Activated naive CD4-positive, alpha-beta T cell (primary cell): ENCODE measurements at regions not wholly inside any gene's neighbourhood (a gene's known extent, or its start where the extent isn't known, plus 50 kb on each side); places are given as distances from the start of the nearest gene placed in this dataset.

Source experiments
- DNase-seq, 4 experiments: peaks; one replicate each; lab custom pipeline; 2025; lab: John Stamatoyannopoulos, UW

DNA sequence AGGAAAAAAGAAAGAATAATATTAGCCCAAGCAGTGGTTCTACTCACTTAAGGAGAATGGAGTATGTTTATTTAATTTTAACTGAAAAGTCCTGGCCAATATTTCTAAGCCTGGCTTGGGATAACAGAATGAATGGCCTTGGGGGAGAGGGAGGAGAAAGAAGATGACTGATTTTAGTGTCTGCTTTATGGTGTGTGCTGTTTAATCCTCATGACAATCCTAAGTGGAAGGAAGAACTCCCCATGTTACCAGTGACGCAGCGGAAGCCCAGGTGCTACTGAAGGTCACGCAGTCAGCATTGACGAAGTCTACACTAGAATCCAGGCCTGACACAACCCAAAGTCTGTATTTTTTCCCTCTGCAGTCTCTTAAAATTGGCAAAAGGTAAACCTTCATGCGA, 50.5 kb downstream of the PALM2AKAP2 start:
- no peak for DNase-seq

DNA sequence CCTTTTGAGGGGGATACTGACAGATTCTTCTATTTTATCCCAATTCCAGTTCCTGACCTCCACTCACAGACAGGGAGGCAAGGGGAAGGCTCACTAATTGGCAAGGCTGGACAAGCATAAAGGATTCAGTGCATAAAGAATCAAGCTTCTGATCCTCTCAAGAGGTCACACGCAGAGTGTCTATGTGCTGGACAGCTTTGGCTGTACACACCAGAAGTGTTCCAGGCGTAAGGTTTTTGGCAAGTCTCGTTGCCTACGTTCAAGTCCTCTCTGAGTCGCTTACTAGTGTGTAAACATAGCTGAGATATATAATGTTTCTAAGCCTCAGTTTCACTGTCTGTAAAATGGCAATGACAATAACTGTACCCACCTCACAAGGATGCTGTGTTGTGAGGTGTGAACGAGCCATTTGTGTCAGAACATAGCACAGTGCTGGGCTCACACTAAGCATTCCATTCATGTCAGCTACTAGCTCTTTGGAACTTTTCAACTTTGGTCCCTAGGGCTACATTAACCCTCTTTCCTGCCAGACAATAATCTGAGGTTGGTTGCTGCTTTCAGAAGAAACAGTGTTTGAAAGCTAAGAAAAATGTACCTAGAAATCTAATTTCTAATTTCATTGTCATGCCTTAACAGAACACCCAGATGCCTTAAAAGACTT, 52.1 kb downstream of the PALM2AKAP2 start:
- no peak for DNase-seq

DNA sequence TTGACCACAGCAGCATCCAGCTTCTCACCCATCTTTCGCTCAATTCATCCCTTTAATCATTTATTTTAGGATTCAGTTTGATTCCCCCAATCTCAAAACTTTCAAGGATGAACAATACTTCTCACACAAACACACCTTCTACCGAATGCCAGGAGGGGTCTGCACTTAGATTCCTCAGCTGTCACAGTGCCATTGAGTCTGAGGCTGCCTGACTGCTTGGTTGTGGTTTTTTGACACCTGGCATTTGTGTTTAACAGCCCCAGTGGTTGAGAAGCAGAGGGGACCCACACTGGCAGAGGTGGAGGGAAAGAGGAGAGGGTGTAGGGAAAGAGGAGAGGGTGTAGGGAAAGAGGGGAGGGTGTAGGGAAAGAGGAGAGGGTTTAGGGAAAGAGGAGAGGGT, 54.9 kb downstream of the PALM2AKAP2 start:
- DNase-seq = no peak

DNA sequence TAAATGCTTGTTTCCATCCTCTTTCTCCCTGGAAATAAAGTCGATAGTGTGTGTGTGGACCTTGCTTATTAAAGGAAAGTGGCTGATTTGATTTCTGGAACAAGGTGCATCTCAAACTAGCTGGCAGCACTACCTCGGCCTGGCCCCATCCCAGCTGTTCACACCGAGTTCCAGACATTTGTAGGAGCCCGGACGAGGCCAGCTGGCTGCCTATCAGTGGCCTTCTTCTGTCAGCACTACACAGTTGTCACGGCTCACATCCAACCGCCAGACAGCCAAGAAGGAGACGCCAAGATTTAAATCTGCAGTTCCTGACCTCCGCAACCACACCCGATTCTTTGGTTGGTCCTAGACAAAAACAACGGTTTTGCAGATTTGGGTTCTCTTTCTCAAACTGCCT, 63.6 kb downstream of the PALM2AKAP2 start:
- DNase-seq = no peak

DNA sequence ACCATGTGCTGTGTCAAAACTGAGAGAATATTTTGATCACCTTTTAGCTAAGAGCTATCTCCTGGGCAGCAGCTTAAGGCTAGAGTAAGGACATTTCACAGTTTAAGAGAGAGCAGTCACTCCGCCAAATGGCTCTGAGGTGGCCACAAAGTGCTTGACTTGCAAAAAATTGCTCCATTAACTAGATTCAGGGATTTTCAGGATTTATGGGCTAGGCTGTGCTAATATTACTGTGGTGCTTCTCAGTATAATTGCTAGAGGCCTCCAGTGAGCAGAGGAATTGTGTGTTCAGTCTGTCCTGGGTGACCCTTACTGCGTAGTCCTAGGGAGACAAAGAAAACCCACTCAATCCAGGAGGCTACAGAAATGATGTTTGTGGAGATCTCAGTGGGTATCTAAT, 65.2 kb downstream of the PALM2AKAP2 start:
- DNase-seq = no peak

DNA sequence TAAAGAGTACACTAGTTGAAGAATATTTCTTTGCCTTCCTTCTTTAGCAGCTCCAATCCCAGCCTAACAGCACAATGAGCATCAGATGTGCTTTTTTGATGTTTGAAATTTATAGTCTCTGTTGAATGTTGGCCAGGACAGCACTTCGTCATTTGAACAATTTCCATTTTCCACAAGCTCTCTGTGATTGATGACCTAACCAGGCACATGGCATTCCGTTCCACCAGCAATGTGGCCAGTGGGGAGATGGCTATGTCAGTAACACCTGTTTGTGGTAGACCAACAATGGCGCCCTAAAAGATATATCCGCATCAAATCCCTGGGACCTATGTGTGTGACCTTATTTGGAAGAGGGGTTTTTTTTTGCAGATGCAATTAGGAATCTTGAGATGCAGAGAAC, 66.8 kb downstream of the PALM2AKAP2 start:
- DNase-seq = no peak

DNA sequence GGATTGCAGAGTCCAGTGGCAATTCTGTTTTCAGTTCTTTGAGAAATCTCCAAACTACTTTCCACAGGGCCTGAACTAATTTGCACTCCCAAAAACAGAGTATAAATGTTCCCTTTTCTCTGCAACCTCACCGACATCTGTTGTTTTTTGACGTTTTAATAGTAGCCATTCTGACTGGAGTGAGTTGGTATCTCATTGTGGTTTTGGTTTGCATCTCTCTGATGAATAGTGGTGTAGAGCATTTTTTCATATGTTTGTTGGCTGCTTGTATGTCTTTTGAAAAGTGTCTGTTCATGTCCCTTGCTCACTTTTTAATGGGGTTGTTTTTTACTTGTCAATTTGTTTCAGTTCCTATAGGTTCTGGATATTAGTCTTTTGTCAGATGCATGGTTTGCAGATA, 72.6 kb downstream of the PALM2AKAP2 start:
- no peak for DNase-seq

DNA sequence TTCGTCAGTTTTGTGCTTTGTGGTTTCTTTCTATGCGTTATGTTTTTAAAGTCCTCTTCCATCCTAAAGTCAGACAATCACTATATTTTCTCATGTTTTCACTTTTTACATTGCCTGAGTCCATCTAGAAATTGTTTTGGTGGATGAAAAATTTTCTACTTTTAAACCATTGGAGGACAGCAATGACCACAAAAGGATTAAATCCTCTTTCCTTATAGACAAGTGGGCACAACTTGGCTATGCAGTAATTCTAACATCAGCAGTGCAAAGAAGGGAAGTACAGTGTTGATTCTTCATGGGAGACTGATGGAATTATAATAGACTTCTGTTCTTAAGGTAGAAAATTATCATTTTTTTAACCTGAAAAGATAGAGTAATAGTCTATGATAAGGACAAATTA, 75.5 kb downstream of the PALM2AKAP2 start:
- DNase-seq = no peak

DNA sequence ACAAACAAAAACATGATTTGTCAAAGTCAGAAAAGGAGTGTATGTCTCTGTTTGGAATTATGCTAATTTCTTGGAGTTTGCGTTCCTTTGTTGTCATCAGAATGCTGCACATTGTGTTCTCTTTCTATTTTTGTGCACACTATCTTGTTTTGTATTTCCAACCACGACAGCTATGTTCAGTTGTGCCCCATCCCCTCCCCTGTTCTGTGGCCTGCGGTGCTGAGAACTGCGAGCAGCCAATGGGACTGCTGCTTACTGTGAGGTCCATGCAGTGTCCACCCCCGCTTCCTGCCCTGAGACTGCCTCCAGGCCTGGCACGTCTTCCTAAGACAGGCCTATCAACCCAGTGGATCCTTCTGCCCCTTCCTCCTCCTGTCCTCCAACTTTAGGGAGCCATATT, 76.8 kb downstream of the PALM2AKAP2 start:
- no peak for DNase-seq

DNA sequence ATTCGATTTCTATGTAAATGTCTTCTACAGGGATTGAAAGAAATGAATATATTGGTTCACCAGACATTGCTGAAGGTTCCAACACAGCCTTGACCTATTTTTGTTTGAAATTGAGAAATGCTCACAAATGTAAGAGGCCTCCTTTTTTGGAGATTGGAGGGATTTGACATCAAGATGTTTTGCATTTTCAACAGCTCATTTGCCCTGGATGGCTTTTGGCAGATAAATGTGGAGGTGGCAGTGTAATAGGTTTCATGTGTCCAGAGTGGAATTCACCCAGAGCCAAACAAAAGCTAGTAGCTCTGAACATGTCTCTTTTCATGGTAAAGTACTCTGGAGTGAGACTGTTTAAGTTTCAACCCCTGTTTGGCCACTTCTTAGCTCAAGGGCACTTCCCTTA, 77.3 kb downstream of the PALM2AKAP2 start:
- no peak for DNase-seq

DNA sequence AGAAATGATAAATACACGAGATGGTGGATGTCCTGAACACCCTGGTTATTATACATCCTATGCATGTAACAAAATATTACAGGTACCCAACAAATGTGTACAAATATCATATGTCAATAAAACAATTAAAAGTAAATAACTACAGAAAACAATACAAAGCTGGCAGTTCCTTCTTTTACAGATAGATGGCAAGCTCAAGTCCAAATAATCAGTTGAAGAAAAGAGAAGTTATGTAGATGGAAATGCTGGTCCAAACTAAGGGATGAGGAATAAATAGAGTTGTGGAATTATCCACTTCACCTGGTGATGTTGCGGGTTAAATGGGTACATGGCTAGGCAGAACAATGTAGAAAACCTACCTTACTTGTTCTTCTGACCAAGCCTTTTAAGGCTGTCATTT, 79.4 kb downstream of the PALM2AKAP2 start:
- no peak for DNase-seq

DNA sequence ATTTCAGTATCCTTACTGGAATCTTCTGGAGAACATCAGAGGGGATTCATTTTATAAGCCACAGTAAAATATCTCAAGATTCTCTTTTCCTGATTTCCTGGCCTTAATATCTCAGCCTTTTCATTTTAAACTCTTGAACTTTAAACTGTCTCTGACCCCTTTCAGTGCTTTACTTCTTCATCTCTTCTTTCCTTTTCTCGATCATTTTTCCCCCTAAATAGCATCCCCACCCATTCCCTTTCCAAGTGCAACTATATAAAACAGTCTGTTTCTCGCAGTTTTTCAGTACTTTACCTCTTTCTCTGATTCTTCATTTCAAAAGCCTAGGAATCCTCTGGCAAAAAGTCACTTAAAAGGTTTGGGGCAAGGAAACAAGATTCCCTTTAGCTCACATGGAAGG, 80.5 kb downstream of the PALM2AKAP2 start:
- no peak for DNase-seq

DNA sequence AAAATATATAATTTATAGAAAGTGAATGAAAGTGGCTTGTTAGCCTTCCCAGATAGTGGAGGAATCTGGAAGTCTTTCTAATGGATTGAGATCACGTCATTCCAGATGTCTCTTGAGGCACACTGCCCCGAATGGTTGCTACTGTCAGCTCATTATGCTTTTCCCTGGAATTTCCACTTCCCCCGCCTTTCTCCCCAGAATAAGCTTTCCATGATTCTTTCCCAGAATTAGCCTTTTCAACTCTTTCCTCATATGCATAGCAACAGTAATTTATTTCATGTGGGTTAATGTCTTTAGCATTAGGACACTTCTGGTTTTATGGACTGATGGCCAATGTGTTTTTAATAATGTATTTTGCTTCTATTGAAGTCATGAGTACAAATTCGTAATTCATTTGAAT, 81.5 kb downstream of the PALM2AKAP2 start:
- DNase-seq = no peak

DNA sequence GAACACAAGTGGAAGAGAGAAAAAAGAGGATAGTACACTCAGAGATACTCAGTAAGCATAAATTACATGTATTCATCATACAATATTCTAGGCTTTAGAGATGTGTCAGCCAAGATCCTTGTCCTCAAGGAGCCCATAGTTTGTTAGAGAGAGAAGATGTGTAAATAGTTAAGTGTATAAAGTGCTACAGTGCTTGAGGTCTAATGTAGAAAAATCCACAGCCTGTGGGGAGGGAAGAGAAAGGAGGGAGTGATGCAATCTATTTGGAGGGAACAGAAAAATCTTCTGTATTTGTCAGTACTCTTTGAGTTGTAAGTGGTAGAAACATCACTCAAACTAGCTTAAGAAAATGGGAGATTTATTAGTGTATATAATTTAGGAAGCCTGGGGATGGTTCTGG, 81.9 kb downstream of the PALM2AKAP2 start:
- DNase-seq = no peak

DNA sequence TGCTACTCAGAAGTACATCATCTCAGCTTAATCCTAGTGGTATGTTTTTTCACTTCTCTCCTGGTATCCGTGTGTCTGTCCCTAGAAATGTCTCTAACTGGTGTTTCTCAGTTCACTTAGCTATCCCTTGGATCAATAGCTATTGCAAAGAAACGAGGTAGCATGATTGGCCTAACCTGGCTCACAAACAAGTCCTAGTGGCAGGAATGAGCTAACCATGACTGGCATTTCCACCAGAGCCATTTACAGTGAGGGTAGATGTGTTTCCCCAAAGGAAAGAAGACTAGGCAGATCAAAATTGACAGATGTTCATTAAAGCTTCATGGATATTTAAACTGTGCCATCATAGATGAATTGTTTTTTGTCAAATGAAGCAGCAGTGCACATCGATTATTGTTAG, 82.5 kb downstream of the PALM2AKAP2 start:
- DNase-seq = no peak

DNA sequence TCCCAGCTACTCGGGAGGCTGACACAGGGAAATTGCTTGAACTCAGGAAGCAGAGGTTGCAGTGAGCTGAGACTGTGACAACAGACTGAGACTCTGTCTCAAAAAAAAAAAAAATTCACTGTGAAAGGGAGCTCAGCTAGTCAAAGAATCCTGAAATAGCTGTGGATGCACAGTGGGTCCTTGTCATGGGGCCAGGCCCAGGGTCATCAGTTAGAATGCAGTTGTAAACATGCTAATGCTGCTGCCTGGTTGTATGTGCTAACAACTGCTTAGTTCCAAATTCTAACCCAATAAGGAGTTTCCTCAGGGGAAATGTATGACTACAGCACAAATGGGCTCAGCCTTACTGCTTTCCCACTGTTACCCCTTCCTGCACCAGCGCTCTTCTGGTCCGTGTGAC, 84.0 kb downstream of the PALM2AKAP2 start:
- DNase-seq = no peak

DNA sequence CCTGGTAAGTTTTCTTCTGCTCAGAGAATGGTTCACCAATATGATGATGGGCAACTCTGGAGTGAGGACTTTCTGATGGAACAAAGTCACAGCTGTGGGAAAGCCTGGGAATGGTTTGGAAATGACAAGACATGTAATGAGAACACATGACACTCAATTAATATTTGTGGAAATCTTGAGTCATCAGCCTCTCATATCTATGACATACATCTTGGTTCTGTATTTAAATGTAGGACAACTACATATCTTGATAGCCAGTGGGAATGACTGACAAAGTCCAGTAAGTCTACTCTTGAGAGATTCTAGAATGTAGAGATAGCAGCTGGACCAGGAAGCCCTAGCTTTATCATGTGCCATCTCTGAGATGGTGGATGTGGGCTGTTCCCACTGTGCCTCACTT, 85.5 kb downstream of the PALM2AKAP2 start:
- no peak for DNase-seq

DNA sequence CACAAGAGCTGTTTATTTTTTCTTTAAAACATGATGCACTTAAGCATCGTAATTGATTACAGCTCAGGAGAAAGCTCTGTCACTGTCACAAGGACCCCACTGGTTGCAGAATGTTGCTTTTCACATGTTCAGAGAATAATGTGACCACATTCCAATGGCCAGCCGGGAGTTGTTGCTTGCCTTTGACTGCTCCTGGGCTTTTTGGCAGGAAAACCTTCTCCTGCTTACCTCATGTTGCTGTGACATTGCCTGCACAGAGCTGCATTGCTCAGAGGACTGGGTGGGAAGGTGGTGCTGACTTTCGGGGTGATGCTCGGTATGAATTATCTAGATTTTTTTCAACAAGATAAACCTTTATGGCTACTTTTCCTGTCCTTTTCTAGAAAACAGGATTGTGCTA, 88.2 kb downstream of the PALM2AKAP2 start:
- no peak for DNase-seq

DNA sequence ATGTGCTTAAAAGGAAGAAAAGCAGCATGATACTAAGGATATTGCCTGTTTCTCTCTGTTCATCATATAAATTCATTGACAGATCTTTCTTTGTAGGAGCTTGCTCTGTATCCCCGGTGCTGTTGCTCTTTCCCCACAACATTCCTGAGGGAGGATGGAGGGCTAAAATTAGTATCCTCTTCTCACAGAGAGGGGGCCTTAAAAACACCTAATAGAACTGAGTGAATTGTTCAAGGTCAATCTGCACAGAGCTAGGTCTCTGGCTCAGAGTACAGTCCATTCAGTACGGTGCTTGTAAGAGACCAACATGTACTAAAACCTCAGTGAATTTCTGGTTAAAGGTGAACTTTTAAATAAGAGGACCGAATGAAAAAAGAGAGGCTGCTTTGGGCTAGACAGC, 88.7 kb downstream of the PALM2AKAP2 start:
- DNase-seq = no peak

DNA sequence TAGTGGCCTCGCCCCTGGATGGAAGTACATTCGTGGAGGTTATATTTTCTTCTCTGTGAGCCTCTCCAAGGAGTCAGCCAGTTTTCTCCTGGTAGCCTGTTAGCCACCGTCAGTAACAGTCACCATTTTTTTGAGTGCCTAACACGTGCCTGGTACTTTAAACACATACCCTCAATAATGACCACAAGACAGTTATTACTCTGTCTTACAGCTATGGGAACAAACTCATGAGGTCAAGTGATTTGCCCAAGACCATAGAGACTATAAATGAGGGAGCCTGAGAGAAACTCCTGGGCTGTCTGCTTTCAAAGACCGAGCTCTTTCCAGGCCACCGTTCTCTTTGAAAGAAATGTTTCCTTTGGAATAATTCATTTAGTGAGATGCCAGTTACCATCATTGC, 90.4 kb downstream of the PALM2AKAP2 start:
- no peak for DNase-seq

DNA sequence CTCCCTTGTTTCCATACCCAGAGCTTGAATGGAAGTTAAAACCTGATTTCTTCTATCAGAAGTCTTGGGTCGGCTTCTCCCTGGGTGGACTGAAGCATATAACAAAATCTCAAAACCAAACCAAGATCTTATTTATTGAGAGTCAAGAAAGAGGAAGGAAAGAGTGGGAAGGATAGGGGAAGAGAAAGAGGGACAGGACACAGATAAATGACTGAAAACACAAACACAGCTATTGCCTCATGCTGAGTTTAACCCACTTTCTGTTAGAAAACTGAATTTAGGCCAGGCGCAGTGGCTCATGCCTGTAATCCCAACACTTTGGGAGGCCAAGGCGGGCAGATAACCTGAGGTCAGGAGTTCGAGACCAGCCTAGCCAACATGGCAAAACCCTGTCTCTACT, 92.9 kb downstream of the PALM2AKAP2 start:
- no peak for DNase-seq

DNA sequence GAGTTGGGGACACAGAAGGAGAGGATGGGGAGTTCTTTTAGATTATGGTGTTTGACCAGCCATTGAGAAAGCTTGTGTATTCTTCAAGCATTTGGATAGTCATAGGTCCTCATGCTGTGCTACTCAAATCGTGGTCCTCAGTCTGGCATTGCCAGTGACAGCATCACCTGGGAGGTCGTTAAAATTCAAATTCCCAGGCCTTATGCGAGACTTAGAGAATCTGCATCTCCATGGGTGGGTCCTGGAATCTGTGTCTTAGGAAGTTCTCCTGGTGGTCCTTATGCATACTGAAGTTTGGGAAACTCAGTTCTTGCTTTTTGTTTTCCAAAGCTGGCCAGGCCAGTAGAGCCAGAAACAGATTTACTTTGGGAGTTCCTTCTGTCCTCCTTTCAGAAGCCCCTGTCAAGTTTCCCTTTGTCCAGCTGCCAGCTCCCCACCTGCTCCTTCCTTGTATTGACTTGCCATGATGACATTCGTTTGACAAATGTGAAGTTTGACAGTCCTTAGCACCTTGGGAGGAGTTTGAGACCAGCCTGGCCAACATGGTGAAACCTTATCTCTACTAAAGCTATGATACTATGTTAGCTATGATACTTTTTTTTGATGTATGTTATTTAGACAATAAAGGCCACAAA, 95.6 kb downstream of the PALM2AKAP2 start:
- DNase-seq = no peak

DNA sequence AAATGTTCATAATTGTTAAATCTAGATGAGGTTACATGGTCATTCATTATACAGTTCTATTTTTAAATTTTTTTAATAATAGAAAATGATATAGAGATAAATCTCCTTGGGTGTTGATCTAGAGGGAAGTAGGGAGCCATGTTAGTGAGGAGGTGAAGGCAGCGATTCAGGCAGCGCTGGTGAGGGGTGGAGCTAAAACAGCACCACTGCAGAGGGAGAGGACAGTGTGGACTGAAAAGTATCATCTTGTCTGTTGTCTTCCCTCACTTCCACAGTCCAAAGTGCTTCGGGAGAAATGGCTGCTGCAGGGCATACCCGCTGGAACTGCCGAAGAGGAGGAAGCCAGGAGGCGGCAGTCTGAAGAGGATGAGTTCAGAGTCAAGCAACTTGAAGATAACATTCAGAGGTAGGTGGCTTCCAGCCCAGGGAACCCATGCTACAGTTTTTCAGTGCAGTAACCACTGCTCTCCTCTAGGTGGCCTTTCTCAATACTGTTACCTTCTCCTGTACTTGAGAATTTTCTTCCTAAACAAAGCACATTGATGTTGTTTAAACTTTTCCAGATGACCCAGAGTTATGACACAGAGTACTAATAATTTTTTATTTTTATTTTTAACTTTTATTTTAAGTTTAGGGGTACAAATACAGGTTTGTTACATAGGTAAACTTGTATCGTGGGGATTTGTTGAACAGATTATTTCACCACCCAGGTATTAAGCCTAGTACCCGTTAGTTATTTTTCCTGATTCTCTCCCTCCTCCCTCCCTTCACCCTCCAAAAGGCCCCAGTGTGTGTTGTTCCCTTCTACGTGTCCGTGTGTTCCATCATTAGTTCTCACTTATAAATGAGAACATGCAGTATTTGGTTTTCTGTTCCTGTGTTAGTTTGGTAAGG, 100.5 kb downstream of the PALM2AKAP2 start:
- no peak for DNase-seq
